Body of pancreas (tissue), 4 donors: ENCODE measurements at regions not wholly inside any gene's neighbourhood (a gene's known extent, or its start where the extent isn't known, plus 50 kb on each side); places are given as distances from the start of the nearest gene placed in this dataset.

ENCODE experiments used
- ATAC-seq: fragments of 150-250 bp; one replicate; pipeline ENCODE4 v1.9.1; 2016
- DNase-seq, 4 donors: peaks; one replicate each; pipeline ENCODE4 v3.0.0-alpha.2; 2019
- H3K27ac ChIP-seq, 4 donors: fragments of 200-600 bp; sonication (generic); 1 replicate in 3 of 4; 2 replicates in 1 of 4; pipeline versions ENCODE4 v1.5.1 to v1.6.1; 2016 to 2019; ENCODE audit warnings: mild to moderate bottlenecking in 1 of 4, mixed read lengths in 1 of 4, moderate library complexity in 1 of 4
- H3K27me3 ChIP-seq, 2 donors: fragments of 200-600 bp; sonication (generic); one replicate each; pipeline ENCODE4 v1.6.0; 2016; ENCODE audit warnings: mild to moderate bottlenecking in 1 of 2
- H3K36me3 ChIP-seq, 2 donors: fragments of 200-600 bp; sonication (generic); replicated peaks in 1 of 2; 2 replicates each; pipeline ENCODE4 v1.5.1; 2016; ENCODE audit warnings: low read depth in 2 of 2; ENCODE audit not compliant: insufficient read depth in 1 of 2
- H3K4me1 ChIP-seq: fragments of 200-600 bp; sonication (generic); one replicate; pipeline ENCODE4 v1.6.0; 2016
- H3K4me3 ChIP-seq, 2 donors: fragments of 200-600 bp; sonication (generic); 1 replicate in 1 of 2; 2 replicates in 1 of 2; pipeline ENCODE4 v1.5.1; 2016 to 2019
- H3K9me3 ChIP-seq, 3 donors: fragments of 200-600 bp; sonication (generic); 1 replicate in 2 of 3; 2 replicates in 1 of 3; pipeline ENCODE4 v1.5.1; 2016
- POLR2A ChIP-seq, 3 donors: fragments of 450-650 bp; IDR thresholded peaks; one replicate each; pipeline ENCODE4 v1.6.1; 2016; ENCODE audit warnings: antibody characterized with exemption in 3 of 3, mild to moderate bottlenecking in 2 of 3
- WGBS, 2 donors: methylation state at CpG; one replicate each; pipeline ENCODE4 v1.1.5; 2017; 5-methylcytosine and 5-hydroxymethylcytosine counted together
- intact Hi-C: fragments of 100-400 bp; cut with DNase I; formaldehyde crosslinking; loops from one replicate; pipeline ENCODE4 v1.15.1; 2023
- TF ChIP-seq, protein P1 (sequence below), 7 experiments: fragments of 450-650 bp in 4 of 7; fragments of 200-600 bp in 3 of 7; sonication (generic) in 3 of 7; IDR thresholded peaks; one replicate each; pipeline ENCODE4 v1.5.1; 2016 to 2019; ENCODE audit warnings: antibody characterized with exemption in 7 of 7

DNA sequence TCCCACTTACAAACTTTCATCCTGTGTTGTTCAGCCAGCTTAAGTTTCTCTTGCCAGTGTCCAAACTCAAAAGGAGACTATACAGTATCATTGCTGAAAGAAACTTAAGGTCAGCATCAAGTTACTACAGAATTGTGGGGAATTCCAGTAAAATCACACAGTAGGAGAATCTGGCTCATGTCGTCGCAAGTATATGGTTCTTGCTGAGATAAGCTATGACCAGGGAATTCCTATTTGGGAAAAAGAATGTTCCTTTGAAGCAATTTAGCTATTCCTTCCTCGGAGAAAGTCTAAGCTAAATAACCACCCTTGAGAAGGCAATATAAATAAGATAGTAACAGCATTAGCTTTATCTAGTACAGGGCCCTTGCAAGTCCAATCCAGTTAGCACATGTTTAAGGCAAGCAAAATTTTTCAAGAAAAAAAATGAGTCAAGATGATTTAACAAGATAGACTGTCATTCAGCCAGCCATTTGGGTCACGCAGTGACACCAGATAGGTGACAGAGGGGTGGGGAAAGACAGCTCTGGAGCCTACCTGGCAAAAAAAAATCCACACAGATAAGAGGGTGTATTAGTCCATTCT, 78.2 kb upstream of the THBS1 start:
- Histone ChIP-seq H3K36me3 (no peaks in the 10 kb centered on the region), H3K9me3 (no peaks in the 10 kb centered on the region), H3K4me1 (no peaks in the 10 kb centered on the region), H3K27me3 (no peaks in the 10 kb centered on the region), H3K4me3 (no peak overlapping the region), H3K27ac (no peak overlapping the region)
- no peak for ATAC-seq
- WGBS, 2 donors, result 73 to 82% methylated on average over 4 of the region's 4 CpGs
- no peak for TF ChIP-seq POLR2A (IDR thresholded peaks at IDR 0.05)
- TF ChIP-seq, protein P1, sequence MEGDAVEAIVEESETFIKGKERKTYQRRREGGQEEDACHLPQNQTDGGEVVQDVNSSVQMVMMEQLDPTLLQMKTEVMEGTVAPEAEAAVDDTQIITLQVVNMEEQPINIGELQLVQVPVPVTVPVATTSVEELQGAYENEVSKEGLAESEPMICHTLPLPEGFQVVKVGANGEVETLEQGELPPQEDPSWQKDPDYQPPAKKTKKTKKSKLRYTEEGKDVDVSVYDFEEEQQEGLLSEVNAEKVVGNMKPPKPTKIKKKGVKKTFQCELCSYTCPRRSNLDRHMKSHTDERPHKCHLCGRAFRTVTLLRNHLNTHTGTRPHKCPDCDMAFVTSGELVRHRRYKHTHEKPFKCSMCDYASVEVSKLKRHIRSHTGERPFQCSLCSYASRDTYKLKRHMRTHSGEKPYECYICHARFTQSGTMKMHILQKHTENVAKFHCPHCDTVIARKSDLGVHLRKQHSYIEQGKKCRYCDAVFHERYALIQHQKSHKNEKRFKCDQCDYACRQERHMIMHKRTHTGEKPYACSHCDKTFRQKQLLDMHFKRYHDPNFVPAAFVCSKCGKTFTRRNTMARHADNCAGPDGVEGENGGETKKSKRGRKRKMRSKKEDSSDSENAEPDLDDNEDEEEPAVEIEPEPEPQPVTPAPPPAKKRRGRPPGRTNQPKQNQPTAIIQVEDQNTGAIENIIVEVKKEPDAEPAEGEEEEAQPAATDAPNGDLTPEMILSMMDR (IDR thresholded peaks at IDR 0.05), result no peak
- DNase-seq, result no peak
- intact Hi-C loops, result no loop called here

DNA sequence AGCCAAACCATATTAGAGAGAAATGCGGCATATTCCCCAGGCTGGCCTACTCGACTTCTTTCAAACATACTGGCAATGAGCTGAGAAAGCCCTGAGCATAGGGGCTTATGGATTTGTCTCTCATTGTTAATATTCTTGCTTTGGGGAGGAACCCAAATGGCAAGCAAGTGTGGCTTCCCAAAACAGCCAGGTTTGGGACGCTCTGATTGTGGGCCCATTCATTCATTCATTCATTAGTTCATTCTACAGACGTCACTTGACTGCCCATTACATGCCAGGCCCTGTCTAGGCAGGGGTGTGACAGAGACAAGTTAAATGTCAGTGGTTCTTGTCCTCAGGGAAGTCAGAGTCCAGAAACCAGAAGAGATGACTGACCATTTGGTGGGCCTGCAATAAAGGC, 77.4 kb upstream of the THBS1 start:
- TF ChIP-seq POLR2A (IDR thresholded peaks at IDR 0.05), result no peak
- TF ChIP-seq, protein P1 (IDR thresholded peaks at IDR 0.05), result no peak
- H3K9me3 ChIP-seq, result no peaks in the 10 kb centered on the region
- intact Hi-C loops, result no loop called here
- ATAC-seq (no peak), DNase-seq (no peak)
- no peaks in the 10 kb centered on the region for H3K36me3 ChIP-seq
- 93% methylated on average over 4 of the region's 4 CpGs for WGBS, 2 donors
- no peak overlapping the region for H3K27ac ChIP-seq
- no peak overlapping the region for H3K4me3 ChIP-seq
- no peaks in the 10 kb centered on the region for H3K27me3 ChIP-seq
- H3K4me1 ChIP-seq, result no peaks in the 10 kb centered on the region

DNA sequence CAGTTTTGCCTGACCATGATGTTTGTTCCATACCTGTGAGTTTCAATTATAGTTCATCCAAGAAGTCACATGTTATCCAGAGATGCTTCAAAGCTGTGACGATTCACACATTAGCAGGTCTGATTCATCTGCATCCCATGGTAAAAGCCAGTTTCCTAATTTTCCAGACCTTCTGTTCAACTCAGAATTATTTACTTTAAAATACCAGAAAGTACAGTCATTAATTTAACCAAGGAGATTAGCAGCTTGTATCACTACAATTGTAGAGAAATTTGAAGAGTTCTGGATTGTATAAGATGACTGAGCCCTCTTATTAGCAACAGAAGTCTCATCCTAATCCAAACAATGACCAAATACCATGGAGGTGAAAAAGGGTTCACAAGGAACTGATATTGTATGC, 76.1 kb upstream of the THBS1 start:
- Histone ChIP-seq H3K4me3 (no peak overlapping the region), H3K36me3 (no peaks in the 10 kb centered on the region), H3K9me3 (no peaks in the 10 kb centered on the region), H3K27me3 (no peaks in the 10 kb centered on the region), H3K27ac (no peak overlapping the region), H3K4me1 (no peaks in the 10 kb centered on the region)
- TF ChIP-seq, protein P1 (IDR thresholded peaks at IDR 0.05), result no peak
- TF ChIP-seq POLR2A (IDR thresholded peaks at IDR 0.05), result no peak
- no peak for ATAC-seq
- intact Hi-C loops, result no loop called here
- WGBS, 2 donors, result 81 to 83% methylated on average over 1 of the region's 1 CpG
- no peak for DNase-seq

DNA sequence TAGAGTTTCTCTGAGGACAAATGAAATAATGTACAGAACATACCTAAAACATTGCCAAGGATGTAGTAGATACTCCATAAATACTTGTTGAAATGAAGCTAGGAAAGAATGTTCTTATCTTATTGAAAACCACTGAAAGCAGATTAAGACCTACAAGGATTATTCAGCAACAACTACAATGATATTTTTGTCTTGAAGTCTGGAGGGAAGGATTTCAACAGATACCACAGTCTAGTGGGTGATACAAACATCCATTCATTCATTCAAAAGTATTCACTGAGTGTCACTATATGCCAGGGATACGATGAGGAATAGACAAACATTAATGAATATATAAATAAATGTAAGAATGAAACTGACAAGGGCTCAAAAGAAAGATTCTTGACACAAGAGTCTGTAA, 74.7 kb upstream of the THBS1 start:
- H3K27me3 ChIP-seq, result no peaks in the 10 kb centered on the region
- intact Hi-C loops, result no loop called here
- no peak overlapping the region for H3K27ac ChIP-seq
- H3K4me1 ChIP-seq, result no peaks in the 10 kb centered on the region
- ATAC-seq, result no peak
- H3K9me3 ChIP-seq, result no peaks in the 10 kb centered on the region
- DNase-seq, result no peak
- H3K4me3 ChIP-seq, result no peak overlapping the region
- TF ChIP-seq, protein P1 (IDR thresholded peaks at IDR 0.05), result no peak
- no peak for TF ChIP-seq POLR2A (IDR thresholded peaks at IDR 0.05)
- H3K36me3 ChIP-seq, result no peaks in the 10 kb centered on the region
- 50 to 79% methylated on average over 1 of the region's 1 CpG for WGBS, 2 donors

DNA sequence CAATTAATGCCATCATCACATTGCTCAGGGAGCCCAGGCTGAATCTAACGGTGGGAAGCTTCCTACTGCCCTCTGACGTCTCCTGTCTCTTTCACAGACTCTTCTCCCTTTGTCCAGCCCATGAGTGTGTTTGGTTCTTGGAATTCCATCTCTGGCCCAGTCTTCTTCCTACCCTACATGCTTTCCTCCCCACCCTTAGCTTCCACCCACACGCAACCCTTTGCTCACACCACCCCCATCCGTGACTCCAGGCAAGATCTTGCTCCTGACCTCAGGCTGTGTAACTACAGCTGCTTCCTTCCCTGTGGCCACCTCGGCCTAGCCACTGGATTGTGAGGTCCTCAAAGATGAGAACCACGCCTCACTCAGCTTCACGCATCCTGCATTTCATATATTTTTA, 72.3 kb upstream of the THBS1 start:
- Histone ChIP-seq H3K36me3 (no peaks in the 10 kb centered on the region), H3K27me3 (no peaks in the 10 kb centered on the region), H3K27ac (no peak overlapping the region), H3K9me3 (no peaks in the 10 kb centered on the region), H3K4me3 (no peak overlapping the region), H3K4me1 (no peaks in the 10 kb centered on the region)
- no peak for TF ChIP-seq POLR2A (IDR thresholded peaks at IDR 0.05)
- TF ChIP-seq, protein P1 (IDR thresholded peaks at IDR 0.05), result no peak
- 82 to 85% methylated on average over 7 of the region's 7 CpGs for WGBS, 2 donors
- no peak for ATAC-seq
- no peak for DNase-seq
- intact Hi-C loops, result no loop called here
